ENCODE measurements at regions not wholly inside any gene's neighbourhood (a gene's known extent, or its start where the extent isn't known, plus 50 kb on each side); places are given as distances from the start of the nearest gene placed in this dataset.

DNA sequence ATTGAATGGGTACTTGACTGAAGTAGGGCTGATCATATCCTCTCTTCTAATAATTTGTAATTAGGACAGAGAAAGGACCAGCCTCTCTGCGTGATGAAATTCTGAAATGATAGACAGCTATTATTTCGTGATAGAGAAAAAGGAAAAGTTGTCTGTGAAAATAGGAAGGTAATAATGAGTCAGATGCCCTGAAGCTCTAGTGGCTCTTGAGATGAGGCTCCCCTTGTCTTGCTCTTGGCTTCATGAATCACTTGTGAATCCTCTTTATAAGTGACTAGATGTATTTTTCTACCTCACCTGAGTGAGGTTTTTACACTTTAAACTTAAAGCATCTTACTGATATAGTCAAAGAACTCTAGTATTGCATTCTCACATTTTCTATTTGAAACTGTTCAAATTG lies 888.9 kb downstream of the PCDH18 start:
- DNase-seq = no peak

DNA sequence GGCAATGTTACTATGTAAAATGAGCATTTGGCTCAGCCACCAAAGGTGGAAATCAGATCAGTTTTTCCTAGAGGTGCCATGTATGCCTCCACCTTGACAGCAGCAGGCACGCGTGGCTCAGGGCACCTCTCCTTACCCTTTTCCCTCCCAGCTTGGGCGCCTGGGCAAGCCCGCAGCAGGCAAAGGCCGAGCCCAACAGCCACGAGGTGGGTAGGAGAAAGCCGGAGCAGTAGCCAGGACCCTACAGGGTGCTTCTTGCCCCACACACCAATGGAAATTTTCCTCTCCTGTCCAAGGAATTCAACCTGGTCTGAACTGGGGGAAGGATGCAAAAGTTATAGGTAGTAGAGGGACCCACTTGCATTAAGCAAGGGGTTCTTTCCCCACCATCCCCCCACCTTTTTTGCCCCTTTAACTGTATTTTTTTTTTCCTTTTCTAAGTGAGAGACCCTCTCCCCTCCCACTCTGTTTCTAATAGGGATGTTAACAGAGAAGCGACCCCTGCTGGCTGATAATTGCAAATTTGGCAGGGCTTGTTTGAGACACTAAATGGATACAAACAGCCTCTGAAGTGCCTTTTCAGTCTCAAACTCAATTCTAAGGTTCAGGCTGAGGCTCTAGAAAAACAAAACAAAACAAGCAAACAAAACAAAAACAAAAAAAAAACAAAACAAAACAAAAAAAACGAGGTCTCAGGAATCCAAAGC lies 895.1 kb downstream of the PCDH18 start:
- no peak for DNase-seq

DNA sequence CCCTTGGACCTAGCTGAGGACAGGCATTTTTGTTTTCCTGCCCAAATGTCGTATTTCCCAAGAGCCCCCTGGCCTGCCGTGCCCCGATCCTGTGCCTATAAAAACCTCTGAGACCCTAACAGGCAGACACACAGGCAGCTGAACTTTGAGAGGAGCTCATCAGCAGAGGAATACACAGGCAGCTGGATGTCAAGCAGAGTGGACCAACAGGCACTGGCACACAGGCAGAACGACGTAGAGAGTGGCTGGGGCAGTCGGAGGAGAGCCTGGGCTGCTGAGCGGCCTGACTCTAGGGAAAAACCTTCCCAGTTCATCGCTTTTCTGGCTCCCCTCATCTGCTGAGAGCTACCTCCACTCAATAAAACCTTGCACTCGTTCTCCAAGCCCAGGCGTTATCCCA lies 896.1 kb downstream of the PCDH18 start:
- DNase-seq = no peak

DNA sequence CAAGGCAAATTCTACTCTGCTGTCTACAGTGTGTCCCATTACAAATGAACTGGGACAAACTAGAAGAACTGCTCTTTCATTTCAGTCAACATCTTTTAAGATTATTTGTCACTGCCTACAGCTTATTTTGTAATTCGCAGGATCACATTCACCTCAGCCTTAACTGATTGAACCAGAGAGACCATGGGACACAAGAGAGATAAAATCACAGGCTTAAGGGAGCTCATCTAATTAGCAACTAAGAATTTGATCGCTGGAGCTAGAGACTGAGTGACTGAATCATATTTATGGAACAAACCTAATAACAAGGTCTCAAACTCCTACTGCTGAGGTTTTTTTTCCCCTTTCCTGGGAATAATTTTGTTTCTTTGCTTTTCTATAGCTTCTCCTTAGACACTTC lies 898.2 kb downstream of the PCDH18 start:
- no peak for DNase-seq

DNA sequence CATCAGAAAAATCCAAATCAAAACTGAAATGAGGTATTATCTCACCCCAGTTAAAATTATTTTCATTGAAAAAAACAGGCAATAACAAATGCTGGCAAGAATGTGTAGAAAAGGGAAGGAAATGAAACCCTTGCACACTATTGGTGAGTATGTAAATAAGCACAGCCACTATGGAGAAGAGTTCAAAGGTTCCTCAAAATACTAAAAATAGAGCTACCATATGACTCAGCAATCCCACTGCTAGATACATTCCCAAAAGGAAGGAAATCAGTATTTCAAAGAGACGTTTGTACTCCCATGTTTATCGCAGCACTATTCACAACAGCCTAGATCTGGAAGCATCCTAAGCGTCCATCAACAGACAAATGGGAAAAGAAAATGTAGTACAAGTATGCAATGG lies 932.4 kb downstream of the PCDH18 start:
- DNase-seq = no peak

DNA sequence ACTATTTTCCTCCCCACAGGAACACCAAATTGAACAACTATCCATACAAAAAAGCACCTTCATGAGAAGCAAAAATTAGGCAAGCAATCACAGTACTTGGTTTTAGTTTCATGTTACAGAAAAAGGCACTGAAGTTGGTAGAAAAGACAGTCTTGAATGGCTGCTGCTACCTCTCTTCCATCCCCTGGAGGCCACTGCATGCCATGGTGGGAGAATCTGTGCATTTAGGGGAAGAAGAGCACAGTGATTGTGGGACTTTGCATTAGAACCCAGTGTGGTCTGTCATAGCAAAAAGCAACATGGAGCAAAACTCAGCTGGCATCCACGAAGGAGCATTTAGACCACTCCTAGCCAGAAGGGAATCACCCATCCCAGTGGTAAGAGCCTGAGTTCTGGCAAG lies 941.9 kb downstream of the PCDH18 start:
- no peak for DNase-seq

DNA sequence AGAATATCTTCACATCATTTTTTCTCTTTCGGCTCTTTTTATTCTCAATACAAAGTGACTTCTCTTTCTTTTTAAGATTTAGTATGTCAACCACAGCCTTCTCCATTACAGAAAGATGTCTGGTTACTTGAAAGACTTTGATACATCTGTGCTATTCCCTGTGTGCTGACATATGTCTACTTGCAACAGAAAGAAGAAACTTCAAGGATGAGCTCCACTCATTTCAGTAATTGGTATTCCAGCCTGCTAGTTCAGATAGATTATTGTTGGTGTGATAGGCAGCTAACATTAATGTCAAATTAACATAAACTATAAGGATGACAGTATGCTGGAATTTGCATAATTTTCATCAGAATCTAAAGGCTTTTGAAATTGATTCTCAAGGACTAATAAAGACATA lies 948.7 kb downstream of the PCDH18 start:
- no peak for DNase-seq

DNA sequence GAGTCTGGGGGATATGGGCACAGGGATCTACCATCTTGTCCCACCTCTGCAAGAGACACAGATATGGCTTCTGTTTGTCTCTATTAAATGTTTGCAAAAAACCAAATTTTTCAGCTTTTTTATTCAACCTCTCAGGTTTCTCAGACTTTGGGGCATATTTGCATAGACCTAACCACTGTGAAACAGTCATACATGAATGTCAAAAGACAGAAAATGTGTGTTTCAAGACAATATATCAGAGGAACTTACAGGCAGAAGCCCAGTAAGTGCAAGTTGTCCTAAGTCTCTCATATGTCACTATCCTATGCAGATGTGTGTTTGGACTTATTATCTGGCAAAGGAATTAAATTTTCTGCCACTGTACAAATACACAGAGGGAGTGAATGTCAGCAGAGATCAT lies 951.2 kb downstream of the PCDH18 start:
- DNase-seq = no peak

DNA sequence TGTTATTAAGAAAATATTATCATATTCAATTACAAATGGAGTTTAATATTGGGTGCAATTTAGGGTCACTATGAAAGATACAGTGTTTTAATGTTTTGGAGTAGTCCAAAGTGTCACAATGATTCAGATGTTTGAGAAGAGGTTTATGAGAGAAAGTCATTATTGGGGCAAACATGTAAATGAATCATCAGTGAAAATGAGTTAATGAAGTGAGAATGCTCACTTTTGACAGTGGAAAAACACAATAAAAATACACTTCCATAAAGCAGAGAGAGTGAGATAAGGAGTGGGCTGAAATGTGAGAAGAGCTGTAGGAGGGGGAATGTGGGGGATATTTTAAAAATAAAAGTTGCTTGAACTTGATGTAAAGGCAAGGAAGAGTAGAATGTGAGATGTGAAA lies 957.1 kb downstream of the PCDH18 start:
- DNase-seq = no peak

DNA sequence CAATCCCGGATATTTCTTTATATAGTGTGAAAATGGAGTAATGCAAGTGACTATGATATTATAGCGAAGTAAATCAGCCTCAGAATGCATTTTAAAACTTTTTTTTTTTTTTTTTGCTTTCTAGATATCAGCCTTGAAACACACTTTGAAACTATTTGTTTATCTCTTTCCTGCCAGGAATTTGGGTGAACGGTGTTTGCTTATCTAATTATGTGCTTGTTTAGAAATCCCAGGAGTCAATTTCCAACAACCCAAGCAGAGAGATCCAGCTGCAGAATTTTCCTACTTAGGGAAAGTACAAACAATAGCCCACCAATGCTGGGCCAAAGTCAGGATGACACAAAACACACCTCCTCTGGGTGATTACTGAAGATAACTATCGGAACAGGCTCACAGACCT lies 958.8 kb downstream of the PCDH18 start:
- DNase-seq = no peak

DNA sequence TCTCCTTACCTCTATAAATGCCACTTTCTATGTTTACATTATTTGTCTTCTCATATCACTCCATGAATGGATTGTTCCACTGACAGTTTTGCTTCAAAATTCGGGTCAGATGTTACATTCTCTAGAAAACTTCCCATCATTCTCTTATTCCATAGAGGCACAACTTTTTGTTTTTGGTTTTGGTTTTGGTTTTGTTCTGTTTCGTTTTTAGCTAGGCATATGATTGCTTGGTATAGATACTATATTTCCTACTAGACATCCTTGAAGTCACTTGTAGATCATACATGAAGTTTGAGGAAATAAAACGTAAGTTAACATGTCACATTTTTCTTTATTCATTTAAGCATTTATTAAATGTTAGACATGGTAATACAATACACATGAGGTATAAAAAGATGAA lies 961.0 kb downstream of the PCDH18 start:
- DNase-seq = no peak

DNA sequence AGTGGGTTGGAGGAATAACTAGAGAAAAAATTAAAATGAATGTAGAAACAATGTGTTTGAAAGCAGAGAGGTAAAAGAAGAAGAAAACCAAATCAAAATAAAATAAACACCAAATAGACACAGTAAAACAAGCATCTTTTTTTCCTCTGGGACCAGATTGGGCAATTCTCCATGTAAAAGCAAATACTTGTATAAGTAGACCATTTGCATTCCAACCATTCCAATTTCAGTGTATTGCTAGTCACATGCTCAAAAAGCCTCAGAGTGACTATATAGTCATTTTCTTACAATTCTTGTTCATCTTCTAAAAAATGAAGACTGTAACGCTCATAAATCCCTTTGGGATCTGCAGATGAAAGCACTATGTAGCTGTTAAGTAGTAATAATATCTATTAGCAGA lies 969.5 kb downstream of the PCDH18 start:
- DNase-seq = no peak

DNA sequence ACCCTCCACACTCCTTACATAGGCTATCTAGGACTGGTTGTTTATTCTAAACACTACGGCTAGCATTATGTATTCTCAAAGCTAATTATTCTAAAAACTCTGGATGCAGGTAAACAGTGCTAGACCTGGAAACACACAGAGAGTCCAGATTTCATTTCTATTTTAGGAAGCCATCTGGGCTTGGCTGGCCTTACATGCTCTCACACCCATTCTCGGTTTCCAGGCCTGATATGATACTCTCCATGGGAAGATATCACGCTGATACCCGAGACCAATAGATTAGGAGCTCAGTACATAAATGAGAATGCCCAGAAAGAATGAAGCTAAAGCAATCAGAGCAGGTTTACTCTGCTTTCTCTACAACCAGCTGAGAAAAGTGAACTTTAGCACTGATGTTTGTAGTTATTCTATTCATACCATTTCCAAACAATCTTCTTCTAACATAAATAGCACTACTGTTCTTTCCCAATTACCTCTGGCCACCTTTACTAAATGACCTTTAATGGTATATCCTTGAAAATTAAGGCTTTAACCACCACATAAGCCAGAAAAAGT lies 973.3 kb downstream of the PCDH18 start:
- no peak for DNase-seq

DNA sequence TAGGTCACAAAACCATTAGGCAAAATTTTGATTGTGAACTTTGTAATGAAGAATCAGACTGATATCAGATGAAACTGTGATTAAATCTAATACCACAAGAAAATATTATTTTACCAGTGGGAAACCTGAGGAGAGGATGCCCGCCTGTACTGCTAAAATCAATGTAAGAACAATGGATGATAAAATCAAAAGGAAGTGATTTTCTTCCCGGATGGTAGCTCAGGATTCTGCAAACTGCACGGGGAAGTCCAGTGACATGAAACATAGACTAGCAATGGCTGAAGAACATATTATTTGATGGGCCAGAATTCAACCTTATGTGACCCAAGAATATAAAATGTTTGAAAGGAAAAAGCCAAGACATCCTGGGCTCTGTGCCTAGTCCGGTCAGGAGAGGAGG lies 974.9 kb downstream of the PCDH18 start:
- DNase-seq = no peak

DNA sequence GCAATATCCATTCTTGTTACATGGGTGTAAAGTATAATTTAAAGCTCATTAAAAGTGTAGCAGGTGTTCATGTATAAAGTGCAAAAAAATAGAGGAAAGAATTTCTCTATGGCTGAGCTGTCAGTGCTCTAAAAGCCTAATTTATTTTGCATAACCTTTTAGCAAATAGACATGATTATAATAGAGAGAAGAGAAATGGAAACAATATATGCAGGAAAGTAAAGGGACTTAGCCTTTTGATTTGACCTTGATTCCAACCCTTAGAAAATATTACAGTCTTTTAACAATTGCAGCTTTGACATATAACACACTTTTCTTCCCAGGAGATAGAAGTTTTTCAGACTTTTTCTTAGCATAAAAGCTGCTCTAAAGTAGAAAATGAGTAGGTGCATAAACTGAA lies 978.3 kb downstream of the PCDH18 start:
- no peak for DNase-seq

DNA sequence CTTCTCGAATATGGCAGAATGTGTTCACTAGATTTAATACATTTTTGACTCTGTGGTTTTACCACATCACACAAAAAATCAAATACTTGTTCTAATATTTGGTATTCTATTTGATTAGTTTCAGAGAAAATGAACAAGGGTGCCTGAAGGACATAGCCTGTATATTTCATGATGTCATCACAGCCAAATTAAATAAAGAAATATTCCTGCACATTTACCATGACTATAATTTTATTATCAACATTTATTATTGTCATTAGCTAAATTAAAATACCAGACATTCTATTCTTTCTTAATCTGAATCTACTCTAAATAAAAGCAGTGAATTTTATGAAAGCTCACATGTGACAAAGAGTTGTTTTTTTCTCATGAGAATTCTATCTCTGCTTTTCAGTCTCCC lies 980.5 kb downstream of the PCDH18 start:
- DNase-seq = no peak

DNA sequence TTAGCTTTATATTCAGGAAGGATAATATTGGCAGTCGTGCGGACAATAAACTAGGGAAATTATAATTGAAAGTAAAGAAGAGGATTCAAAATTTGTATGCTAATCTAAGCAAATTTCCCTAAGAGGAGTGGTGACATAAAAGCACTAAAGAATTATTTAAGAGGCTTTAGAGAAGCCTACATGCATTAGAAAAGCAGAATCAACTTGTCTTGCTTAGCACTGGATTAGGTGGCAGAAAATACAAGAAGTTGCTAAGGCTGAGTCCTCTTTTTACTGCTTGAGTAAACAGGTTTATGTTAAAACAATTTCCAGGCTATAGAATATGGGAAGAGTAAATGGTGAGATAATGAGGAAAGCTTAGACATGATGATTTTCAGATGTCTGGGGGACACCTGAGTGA lies 991.5 kb downstream of the PCDH18 start:
- no peak for DNase-seq

DNA sequence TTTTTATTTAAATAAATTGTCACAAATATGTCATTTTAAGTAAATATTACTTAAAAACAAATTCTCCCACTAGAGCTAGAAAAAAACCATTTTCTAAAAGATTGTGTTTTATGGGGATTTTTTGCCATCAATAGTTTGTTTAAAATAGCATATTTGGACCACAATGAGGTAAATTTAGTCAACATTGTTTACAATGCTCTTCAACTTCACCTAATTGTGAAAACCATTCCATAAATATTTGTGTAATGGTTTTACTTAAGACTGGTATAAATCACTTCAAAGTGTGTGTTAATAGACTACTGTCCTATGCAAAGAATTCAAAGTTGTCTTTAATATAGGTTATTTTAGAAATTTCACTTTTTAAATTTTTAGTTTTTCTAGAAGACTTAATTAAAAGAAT lies 1004.2 kb downstream of the PCDH18 start:
- no peak for DNase-seq

DNA sequence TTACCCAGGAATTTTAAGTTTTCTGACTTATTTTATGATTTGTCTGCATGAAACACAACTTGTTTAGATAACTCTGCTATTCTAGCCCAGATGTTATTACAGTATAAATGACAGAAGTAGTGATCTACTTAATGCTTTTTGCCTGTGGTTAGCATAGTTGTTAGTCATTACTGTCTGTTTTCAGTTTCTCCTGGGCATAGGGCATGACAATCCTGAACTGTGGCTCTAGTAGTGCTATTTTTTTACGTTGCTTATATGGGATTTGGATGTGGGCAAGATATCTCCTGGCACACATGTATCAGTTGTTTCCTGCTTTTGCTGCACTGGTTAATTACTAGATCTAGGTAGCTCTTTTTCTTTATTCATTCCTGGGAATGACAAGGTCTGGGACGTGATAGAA lies 1005.8 kb downstream of the PCDH18 start:
- no peak for DNase-seq

DNA sequence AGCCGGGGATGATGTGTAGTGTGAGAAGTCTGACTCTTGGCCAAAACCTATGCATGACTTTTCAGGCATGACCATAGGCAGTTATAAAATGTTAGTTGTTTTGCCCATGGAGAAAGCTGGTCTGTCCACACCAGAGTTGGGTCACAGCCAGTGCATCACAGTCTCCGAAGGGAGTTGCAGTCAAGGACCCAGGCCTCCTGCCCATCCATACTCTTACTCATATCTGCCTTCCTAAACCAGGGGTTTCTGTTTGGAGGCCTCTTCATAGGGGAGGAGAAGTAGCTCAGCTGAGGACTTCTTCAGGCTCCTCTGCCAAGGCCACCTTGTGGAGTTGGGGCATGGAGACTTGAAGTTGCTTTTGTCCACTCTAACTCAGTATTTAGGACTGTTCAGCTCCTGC lies 1008.3 kb downstream of the PCDH18 start:
- no peak for DNase-seq

DNA sequence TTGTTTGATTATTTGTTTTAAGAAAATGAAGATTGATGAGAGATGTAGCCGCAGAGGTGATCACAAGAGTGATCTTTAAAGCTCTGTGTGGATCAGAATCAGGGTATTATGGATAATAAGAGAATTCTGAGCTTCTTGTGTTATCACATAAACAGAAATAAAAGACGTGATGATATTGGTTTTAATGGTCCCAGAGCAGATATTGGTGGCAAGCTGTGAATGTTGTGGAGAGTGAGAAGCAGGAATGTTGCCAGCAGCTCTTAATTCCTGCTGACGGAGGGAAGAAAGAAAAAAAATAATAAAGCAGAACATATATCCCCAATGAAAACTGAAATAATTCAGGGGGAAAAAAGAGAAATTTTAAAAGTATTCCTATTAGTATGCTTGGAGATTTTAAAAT lies 1015.9 kb downstream of the PCDH18 start:
- DNase-seq = no peak

DNA sequence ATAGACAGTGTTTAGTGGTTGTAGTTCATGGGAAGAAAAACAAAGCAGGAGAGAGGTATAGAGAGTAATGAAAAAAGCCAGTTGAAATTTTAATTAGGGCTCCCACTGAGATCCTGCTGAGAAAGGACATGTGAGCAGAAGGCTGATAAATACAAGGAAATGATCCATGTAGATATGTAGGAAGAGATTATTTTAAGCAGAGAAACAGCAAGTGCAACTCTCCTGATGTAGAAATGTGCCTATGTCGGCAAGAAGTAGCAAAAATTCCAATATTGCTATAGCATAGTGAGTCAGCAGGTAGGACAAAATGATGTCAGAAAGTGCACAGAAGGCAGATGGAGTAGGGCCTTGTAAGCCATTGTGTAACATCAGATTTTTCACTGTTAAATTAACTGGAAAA lies 1027.3 kb downstream of the PCDH18 start:
- DNase-seq = no peak

DNA sequence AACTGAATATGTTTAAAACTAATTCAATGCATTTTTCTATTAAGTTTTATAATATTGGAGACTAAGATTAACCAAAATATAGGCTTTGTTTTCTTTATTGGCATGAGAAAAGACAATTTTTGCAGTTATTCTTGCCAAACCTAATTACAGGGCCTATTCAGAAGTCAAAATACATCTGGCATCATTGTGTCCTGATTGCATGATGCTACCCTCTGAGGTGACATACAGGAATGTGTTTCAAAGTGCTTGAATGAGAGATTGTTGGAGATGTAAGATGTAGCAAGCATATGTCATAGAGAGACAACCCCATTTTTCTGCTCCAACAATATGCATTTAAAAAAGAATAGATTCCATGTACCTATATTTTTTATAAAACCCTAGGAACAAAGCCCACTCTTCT lies 1036.4 kb downstream of the PCDH18 start:
- DNase-seq = no peak

DNA sequence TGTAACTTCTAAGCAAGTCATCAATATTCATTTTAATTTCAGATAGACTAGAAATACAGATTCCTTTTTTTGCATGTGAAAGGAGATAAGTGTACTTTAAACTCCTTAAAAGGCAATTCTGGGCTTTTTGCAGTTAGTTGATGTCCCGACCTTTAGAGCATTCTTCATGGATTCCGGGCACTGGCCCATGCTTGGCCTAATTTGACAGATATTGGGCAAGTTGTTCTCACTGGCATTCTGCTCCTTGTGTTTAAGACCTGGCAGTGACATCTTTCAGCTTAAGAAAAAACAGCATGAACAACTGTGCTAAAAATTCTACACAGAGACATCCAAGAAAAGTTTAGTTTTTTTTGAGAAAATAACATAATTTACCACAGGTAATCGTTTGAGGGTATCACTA lies 1037.2 kb downstream of the PCDH18 start:
- no peak for DNase-seq

DNA sequence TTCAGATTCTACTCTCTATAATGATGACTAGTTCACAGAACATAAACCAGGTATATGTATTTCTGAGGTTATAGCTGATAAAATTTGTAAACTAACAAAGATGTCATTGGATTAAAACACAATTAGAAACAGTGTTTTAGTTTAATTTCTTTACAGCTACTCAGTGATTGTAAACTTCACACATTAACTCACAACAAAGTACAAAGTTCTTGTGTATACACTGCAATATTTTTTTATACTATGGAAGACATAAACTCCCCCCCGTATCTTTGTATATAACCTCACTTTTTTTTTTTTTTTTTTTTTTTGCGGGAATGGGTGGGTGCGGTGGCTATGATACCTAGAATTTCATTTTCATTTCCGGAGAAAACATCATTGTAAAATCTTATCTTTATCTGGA lies 1043.2 kb downstream of the PCDH18 start:
- no peak for DNase-seq

DNA sequence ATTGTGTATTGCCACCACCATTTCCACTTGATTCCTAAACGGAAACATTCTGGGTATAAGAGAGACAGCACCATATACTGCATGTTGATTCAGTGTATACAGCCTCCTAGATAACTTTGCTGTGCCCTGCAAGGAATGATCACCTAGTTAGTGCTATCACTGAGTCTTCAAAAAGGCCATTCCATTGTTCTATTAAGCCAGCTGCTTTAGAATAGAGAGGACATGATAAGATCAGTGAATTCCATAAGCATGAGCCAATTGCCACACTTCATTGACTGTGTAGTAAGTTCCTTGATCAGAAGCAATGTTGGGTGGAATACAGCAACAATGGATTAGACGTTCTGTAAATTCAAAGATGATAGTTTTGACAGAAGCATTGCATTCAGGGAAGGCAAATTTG lies 1047.3 kb downstream of the PCDH18 start:
- no peak for DNase-seq
